GM12878 (cell line): ENCODE measurements at regions not wholly inside any gene's neighbourhood (a gene's known extent, or its start where the extent isn't known, plus 50 kb on each side); places are given as distances from the start of the nearest gene placed in this dataset.

ENCODE experiments used
- ATAC-seq: fragments of 200-7000 bp; cut with Tn5 transposase; 3 replicates; pipeline ENCODE4 v1.9.1; 2020; ENCODE audit warnings: mild to moderate bottlenecking, moderate library complexity
- BruUV-seq: library from RNA; stranded (reverse); fragments of 400-500 nt; replicated peaks from 2 replicates; lab custom pipeline; 2021; lab: Mats Ljungman, UMichigan
- CTCF ChIA-PET: fragments of 300-600 bp; sonication (Branson Sonifier 250); formaldehyde crosslinking; extraction: SDS; loops from one replicate; lab custom pipeline; 2021; ENCODE audit warnings: inconsistent platforms; lab: Yijun Ruan, JAX
- POLR2A ChIA-PET: fragments of 350-600 bp; formaldehyde crosslinking; extraction: SDS; loops from one replicate; lab custom pipeline; 2021; ENCODE audit warnings: inconsistent platforms; lab: Charles Lee
- RAD21 ChIA-PET: fragments of 300-600 bp; sonication (Branson Sonifier 250); formaldehyde crosslinking; loops from one replicate; lab custom pipeline; 2023; ENCODE audit warnings: antibody characterized with exemption; ENCODE audit not compliant: unreplicated experiment; lab: Charles Lee
- SMC1A ChIA-PET: fragments of 300-600 bp; sonication (Branson Sonifier 250); formaldehyde crosslinking; loops from one replicate; lab custom pipeline; 2023; ENCODE audit not compliant: unreplicated experiment, uncharacterized antibody; lab: Charles Lee
- DNase-seq: peaks from one replicate; pipeline ENCODE4 v3.0.0-alpha.2; 2011; ENCODE audit warnings: low read depth, low spot score
- FAIRE-seq: peaks from 3 replicates; lab custom pipeline; 2011; peaks lifted over from hg19 to GRCh38; lab: Jason Lieb, UNC
- H2AFZ ChIP-seq: 2 replicates; pipeline ENCODE4 v1.6.0; 2011; ENCODE audit warnings: low read depth, low read length, control low read depth; ENCODE audit not compliant: control insufficient read depth
- H3K27ac ChIP-seq: 2 replicates; pipeline ENCODE4 v1.5.1; 2011; ENCODE audit warnings: control low read depth; ENCODE audit not compliant: control insufficient read depth, insufficient read depth
- H3K27me3 ChIP-seq, 2 experiments: replicated peaks in 1 of 2; 2 replicates each; pipeline versions ENCODE4 v1.6.0 to v1.6.1; 2011; ENCODE audit warnings: low read length in 1 of 2; ENCODE audit not compliant: control insufficient read depth in 2 of 2, insufficient read depth in 2 of 2
- H3K36me3 ChIP-seq, 2 experiments: 2 replicates each; pipeline ENCODE4 v1.5.1; 2011; ENCODE audit warnings: low read length in 1 of 2; ENCODE audit not compliant: control insufficient read depth in 2 of 2, insufficient read depth in 2 of 2
- H3K4me1 ChIP-seq: 2 replicates; pipeline ENCODE4 v1.6.1; 2011; ENCODE audit warnings: mild to moderate bottlenecking, low read length, moderate library complexity, mixed read lengths; ENCODE audit not compliant: control insufficient read depth, insufficient read depth
- H3K4me2 ChIP-seq: 2 replicates; pipeline ENCODE4 v1.6.0; 2011; ENCODE audit warnings: control low read depth; ENCODE audit not compliant: control insufficient read depth, insufficient read depth
- H3K4me3 ChIP-seq: fragments of 200-600 bp; sonication (generic); 2 replicates; pipeline ENCODE4 v1.5.1; 2016
- H3K79me2 ChIP-seq: 2 replicates; pipeline ENCODE4 v1.6.0; 2011; ENCODE audit warnings: low read length; ENCODE audit not compliant: control insufficient read depth, insufficient read depth
- H3K9ac ChIP-seq: 2 replicates; pipeline ENCODE4 v1.8.0; 2011; ENCODE audit warnings: low read length, control low read depth, mixed read lengths; ENCODE audit not compliant: control insufficient read depth, insufficient read depth
- H3K9me3 ChIP-seq: replicated peaks from 3 replicates; pipeline ENCODE4 v1.5.1; 2011; ENCODE audit warnings: mild to moderate bottlenecking, low read length; ENCODE audit not compliant: control insufficient read depth, insufficient read depth
- H4K20me1 ChIP-seq: 2 replicates; pipeline ENCODE4 v1.6.0; 2011; ENCODE audit not compliant: control insufficient read depth, insufficient read depth
- BCLAF1 ChIP-seq: fragments of 450-650 bp; IDR thresholded peaks from 2 replicates; pipeline ENCODE4 v1.6.1; 2017; ENCODE audit warnings: antibody characterized with exemption, mild to moderate bottlenecking, moderate library complexity
- CBX3 ChIP-seq: fragments of 200-600 bp; sonication (generic); IDR thresholded peaks from 2 replicates; pipeline ENCODE4 v1.6.1; 2016; ENCODE audit warnings: low read depth, borderline replicate concordance
- CHD2 ChIP-seq: IDR thresholded peaks from 2 replicates; pipeline ENCODE4 v1.6.1; 2011; ENCODE audit warnings: low read depth, low read length, improper control_type of control experiment, borderline replicate concordance
- E4F1 ChIP-seq: fragments of 450-650 bp; IDR thresholded peaks from 2 replicates; pipeline ENCODE4 v1.6.1; 2018; ENCODE audit warnings: borderline replicate concordance, mild to moderate bottlenecking; ENCODE audit not compliant: partially characterized antibody
- KAT2A ChIP-seq: conservative IDR thresholded peaks from 2 replicates; pipeline ENCODE4 v1.6.1; 2011; ENCODE audit warnings: low read depth, low read length; ENCODE audit not compliant: control insufficient read depth
- NFYB ChIP-seq: IDR thresholded peaks from 2 replicates; pipeline ENCODE4 v1.6.1; 2011; ENCODE audit warnings: low read depth, mild to moderate bottlenecking, low read length, improper control_type of control experiment, moderate library complexity; ENCODE audit not compliant: insufficient read depth
- NR2C2 ChIP-seq: IDR thresholded peaks from 2 replicates; pipeline ENCODE4 v1.6.1; 2011; ENCODE audit warnings: borderline replicate concordance, low read depth; ENCODE audit not compliant: control insufficient read depth, insufficient read length
- PAX5 ChIP-seq: IDR thresholded peaks from 2 replicates; pipeline ENCODE4 v1.6.1; 2011; ENCODE audit warnings: low read depth, low read length, borderline replicate concordance
- POLR2AphosphoS2 ChIP-seq: IDR thresholded peaks from 2 replicates; pipeline ENCODE4 v1.6.1; 2011; ENCODE audit warnings: low read depth, mild to moderate bottlenecking, low read length, improper control_type of control experiment, moderate library complexity
- RB1 ChIP-seq: fragments of 450-650 bp; formaldehyde crosslinking; IDR thresholded peaks from 2 replicates; pipeline ENCODE4 v1.6.1; 2017; ENCODE audit warnings: mild to moderate bottlenecking, borderline replicate concordance
- SIX5 ChIP-seq: IDR thresholded peaks from 2 replicates; pipeline ENCODE4 v1.6.1; 2011; ENCODE audit warnings: mild to moderate bottlenecking, low read depth, low read length, moderate library complexity; ENCODE audit not compliant: severe bottlenecking
- ZBTB33 ChIP-seq: fragments of 450-650 bp; IDR thresholded peaks from 2 replicates; pipeline ENCODE4 v1.6.1; 2017; ENCODE audit warnings: mild to moderate bottlenecking
- ZNF217 ChIP-seq: fragments of 450-650 bp; IDR thresholded peaks from 2 replicates; pipeline ENCODE4 v1.6.1; 2017; ENCODE audit warnings: antibody characterized with exemption, mild to moderate bottlenecking
- WGBS: methylation state at CpG from one replicate; pipeline ENCODE4 v1.1.6; 2016; ENCODE audit warnings: low lambda C conversion rate; ENCODE audit not compliant: insufficient replicate concordance, insufficient coverage; ENCODE audit errors: missing lambda C conversion rate; 5-methylcytosine and 5-hydroxymethylcytosine counted together
- in situ Hi-C: fragments of 300-500 bp; cut with MboI; formaldehyde crosslinking; loops from 9 replicates; pipeline ENCODE4 v1.14.3; 2018; ENCODE audit warnings: mixed read lengths
- intact Hi-C: fragments of 100-400 bp; cut with micrococcal nuclease; formaldehyde crosslinking; loops from one replicate; pipeline ENCODE4 v1.14.2; 2022; ENCODE audit not compliant: unreplicated experiment

- no peak for ATAC-seq
- no peak overlapping the region for H3K9ac ChIP-seq
- SMC1A ChIA-PET, result interaction anchor here (0.8 to 0.9 kb wide), 2 partner anchors 19 to 23 kb away, joined by 3 read pairs; no protein-coding TSS in a partner anchor
- intact Hi-C loops, result no loop called here
- no TSS peak for BruUV-seq
- H3K9me3 ChIP-seq, result no peaks in the 10 kb centered on the region
- FAIRE-seq, result no peak
- H3K27me3 ChIP-seq, result peaks cover 0 to 3% of the 10 kb centered on the region in 2 experiments; a peak in 1 of 4 replicates
- no peak overlapping the region for H3K27ac ChIP-seq
- H2AFZ ChIP-seq, result no peak overlapping the region
- in situ Hi-C loops, result no loop called here
- H3K4me1 ChIP-seq, result no peaks in the 10 kb centered on the region
- H3K79me2 ChIP-seq, result no peaks in the 10 kb centered on the region
- POLR2A ChIA-PET, result interaction anchor here (0.6 kb wide), 1 partner anchor 58 kb away, joined by 3 read pairs; no protein-coding TSS in a partner anchor
- 50% methylated on average over 7 of the region's 7 CpGs for WGBS
- no peak for DNase-seq
- H3K4me3 ChIP-seq, result no peak overlapping the region
- TF ChIP-seq CHD2, result no peak
- TF ChIP-seq BCLAF1, result no peak
- TF ChIP-seq ZNF217, result no peak
- TF ChIP-seq SIX5, result no peak
- no peak for TF ChIP-seq ZBTB33
- no peak for TF ChIP-seq PAX5
- no peak for TF ChIP-seq NFYB
- TF ChIP-seq RB1, result no peak
- TF ChIP-seq POLR2AphosphoS2, result no peak
- no peak for TF ChIP-seq E4F1
- TF ChIP-seq KAT2A, result no peak
- TF ChIP-seq CBX3, result no peak
- no peak for TF ChIP-seq NR2C2
- H3K36me3 ChIP-seq, result no peaks in the 10 kb centered on the region
- CTCF ChIA-PET, result interaction anchor here (1.4 kb wide), 1 partner anchor 12 kb away, joined by 4 read pairs; no protein-coding TSS in a partner anchor
- no peaks in the 10 kb centered on the region for H4K20me1 ChIP-seq
- H3K4me2 ChIP-seq, result no peak overlapping the region
- RAD21 ChIA-PET, result no interaction called here
Measured at GRCh38 chrX:42495139-42495538, 282.8 kb downstream of the PPP1R2C start.
